Thyroid gland (tissue), 4 donors: ENCODE measurements at regions not wholly inside any gene's neighbourhood (a gene's known extent, or its start where the extent isn't known, plus 50 kb on each side); places are given as distances from the start of the nearest gene placed in this dataset.

ENCODE experiments used
- DNase-seq, 2 donors: peaks; one replicate each; pipeline ENCODE4 v3.0.0-alpha.2; 2019
- H3K27ac ChIP-seq, 3 donors: fragments of 200-600 bp; sonication (generic); 1 replicate in 2 of 3; 2 replicates in 1 of 3; pipeline ENCODE4 v1.5.1; 2016 to 2019; ENCODE audit warnings: mild to moderate bottlenecking in 1 of 3, moderate library complexity in 1 of 3
- H3K27me3 ChIP-seq: fragments of 200-600 bp; sonication (generic); one replicate; pipeline ENCODE4 v1.5.1; 2019
- H3K36me3 ChIP-seq, 2 donors: fragments of 200-600 bp; sonication (generic); one replicate each; pipeline ENCODE4 v1.5.1; 2016 to 2019
- H3K4me1 ChIP-seq, 2 donors: fragments of 200-600 bp; sonication (generic); one replicate each; pipeline ENCODE4 v1.5.1; 2017 to 2019
- H3K4me3 ChIP-seq, 3 donors: fragments of 200-600 bp; sonication (generic); replicated peaks in 1 of 3; 1 replicate in 2 of 3; 2 replicates in 1 of 3; pipeline ENCODE4 v1.5.1; 2016; ENCODE audit warnings: mild to moderate bottlenecking in 1 of 3
- H3K9me3 ChIP-seq: fragments of 200-600 bp; sonication (generic); one replicate; pipeline ENCODE4 v1.5.1; 2017
- CTCF ChIP-seq, 6 experiments: fragments of 200-600 bp in 3 of 6; fragments of 450-650 bp in 3 of 6; sonication (generic) in 3 of 6; IDR thresholded peaks; one replicate each; pipeline ENCODE4 v1.5.1; 2016 to 2019; ENCODE audit warnings: antibody characterized with exemption in 6 of 6, mild to moderate bottlenecking in 2 of 6, inconsistent platforms in 1 of 6, moderate library complexity in 1 of 6
- POLR2A ChIP-seq, 2 donors: fragments of 450-650 bp; IDR thresholded peaks; one replicate each; pipeline ENCODE4 v1.6.1; 2017; ENCODE audit warnings: antibody characterized with exemption in 2 of 2, mild to moderate bottlenecking in 2 of 2, moderate library complexity in 1 of 2
- WGBS, 2 donors: methylation state at CpG; one replicate each; pipeline ENCODE4 v1.1.5; 2017; 5-methylcytosine and 5-hydroxymethylcytosine counted together
- intact Hi-C: fragments of 100-400 bp; cut with DNase I; formaldehyde crosslinking; loops from one replicate; pipeline ENCODE4 v1.15.1; 2023

DNA sequence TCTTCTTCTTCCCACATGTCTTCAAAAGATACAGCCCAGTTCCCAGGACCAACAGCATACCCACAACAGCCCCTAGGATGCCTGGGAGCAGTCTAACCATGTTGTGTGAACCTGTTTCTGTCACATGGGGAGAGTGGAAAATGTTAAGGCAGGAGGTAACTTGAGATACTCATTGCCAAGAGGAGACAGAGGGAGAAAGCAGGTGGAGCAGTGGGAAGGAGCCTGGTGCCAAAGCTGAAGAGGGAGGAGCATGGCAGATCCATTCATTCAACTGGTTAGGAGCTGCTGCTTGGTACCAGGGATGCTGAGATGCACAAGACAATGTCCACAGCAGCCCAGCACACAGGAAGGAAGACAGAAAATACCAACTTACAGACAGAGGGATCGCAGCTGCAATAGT lies 149.8 kb upstream of the ETV3 start:
- 83 to 95% methylated on average over 1 of the region's 1 CpG for WGBS, 2 donors
- no peaks in the 10 kb centered on the region for H3K27me3 ChIP-seq

GRCh38 chr1:157287462-157287861 lies 149.3 kb upstream of the ETV3 start:
- TF ChIP-seq POLR2A (IDR thresholded peaks at IDR 0.05) = no peak
- intact Hi-C loops = no loop called here
- Histone ChIP-seq H3K4me3 (no peak overlapping the region), H3K4me1 (no peaks in the 10 kb centered on the region), H3K27ac (no peak overlapping the region), H3K9me3 (no peaks in the 10 kb centered on the region), H3K27me3 (no peaks in the 10 kb centered on the region), H3K36me3 (no peaks in the 10 kb centered on the region)
- WGBS, 2 donors = 79 to 96% methylated on average over 5 of the region's 5 CpGs
- no peak for DNase-seq

More for the DNA sequence above, 149.8 kb upstream of the ETV3 start:
- Histone ChIP-seq H3K27ac (no peak overlapping the region), H3K4me1 (no peaks in the 10 kb centered on the region), H3K9me3 (no peaks in the 10 kb centered on the region), H3K4me3 (no peak overlapping the region), H3K36me3 (no peaks in the 10 kb centered on the region)
- DNase-seq = no peak
- intact Hi-C loops = no loop called here
- no peak for TF ChIP-seq CTCF (IDR thresholded peaks at IDR 0.05)
- TF ChIP-seq POLR2A (IDR thresholded peaks at IDR 0.05) = no peak

DNA sequence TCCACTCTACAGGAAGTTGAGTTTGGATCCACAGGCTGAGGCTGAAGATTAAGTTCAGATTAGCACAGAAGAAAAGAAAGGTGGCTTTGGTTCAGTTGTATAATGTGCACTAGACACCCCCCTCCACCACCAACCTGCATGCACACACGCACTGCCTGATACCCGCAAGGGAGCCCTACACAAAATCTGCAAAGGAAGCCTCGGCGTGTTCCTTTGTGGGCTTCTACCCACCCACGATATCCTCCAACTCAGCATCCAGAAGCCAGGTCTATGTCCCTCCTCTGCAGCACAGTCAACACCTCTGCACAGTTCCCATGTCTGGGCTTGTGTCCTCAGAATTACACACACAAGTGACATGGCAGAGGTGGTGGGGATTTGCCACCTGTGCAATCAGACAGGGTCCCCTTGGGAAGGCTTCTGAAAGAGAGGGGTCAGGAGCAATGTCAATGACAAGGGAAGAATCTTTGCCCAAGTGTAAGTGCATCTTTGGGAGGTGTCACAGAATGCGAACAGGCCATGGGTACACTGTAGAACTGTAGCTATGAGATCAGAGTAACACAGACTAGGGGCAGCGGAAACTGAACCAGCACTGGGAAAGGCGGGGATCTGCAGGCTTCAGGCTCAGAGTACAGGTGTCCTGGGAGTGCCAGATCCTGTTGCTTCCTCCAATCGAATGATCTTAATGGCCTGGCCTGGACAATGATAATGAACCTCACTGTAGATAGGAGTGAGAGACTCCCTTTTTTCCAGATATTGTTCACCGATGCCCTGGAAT lies 148.6 kb upstream of the ETV3 start:
- no peak for DNase-seq
- no peaks in the 10 kb centered on the region for H3K27me3 ChIP-seq
- H3K36me3 ChIP-seq = no peaks in the 10 kb centered on the region
- no peaks in the 10 kb centered on the region for H3K4me1 ChIP-seq
- TF ChIP-seq CTCF (IDR thresholded peaks at IDR 0.05) (no peak), POLR2A (IDR thresholded peaks at IDR 0.05) (no peak)
- intact Hi-C loops = no loop called here
- H3K27ac ChIP-seq = no peak overlapping the region
- WGBS, 2 donors = 97 to 98% methylated on average over 10 of the region's 10 CpGs
- no peaks in the 10 kb centered on the region for H3K9me3 ChIP-seq
- H3K4me3 ChIP-seq = no peak overlapping the region

GRCh38 chr1:157286096-157286495 lies 147.9 kb upstream of the ETV3 start:
- DNase-seq = no peak
- intact Hi-C loops = no loop called here
- WGBS, 2 donors = 87 to 95% methylated on average over 2 of the region's 2 CpGs

DNA sequence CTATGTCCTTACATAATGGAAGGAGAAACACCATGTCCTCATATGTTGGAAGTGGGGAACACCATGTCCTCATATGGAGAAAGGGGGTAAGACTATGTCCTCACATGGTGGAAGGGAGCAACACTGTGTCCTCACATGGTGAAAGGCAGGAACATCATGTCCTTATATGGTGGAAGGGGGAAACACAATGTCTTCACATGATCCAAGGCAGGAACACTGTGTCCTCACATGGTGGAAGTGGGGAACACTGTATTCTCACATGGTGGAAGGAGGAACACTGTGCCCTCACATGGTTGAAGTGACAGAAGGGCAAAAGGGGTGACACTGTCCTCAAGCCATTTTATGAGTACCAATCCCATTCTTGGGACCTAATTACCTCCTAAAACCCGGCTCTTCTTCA lies 146.3 kb upstream of the ETV3 start:
- WGBS, 2 donors = 73 to 88% methylated on average over 1 of the region's 1 CpG
- no peak for TF ChIP-seq POLR2A (IDR thresholded peaks at IDR 0.05)
- TF ChIP-seq CTCF (IDR thresholded peaks at IDR 0.05) = no peak
- Histone ChIP-seq H3K9me3 (no peaks in the 10 kb centered on the region), H3K27me3 (no peaks in the 10 kb centered on the region), H3K27ac (no peak overlapping the region), H3K4me1 (no peaks in the 10 kb centered on the region), H3K36me3 (no peaks in the 10 kb centered on the region), H3K4me3 (no peak overlapping the region)
- no peak for DNase-seq
- intact Hi-C loops = no loop called here

More at GRCh38 chr1:157286096-157286495, 147.9 kb upstream of the ETV3 start:
- TF ChIP-seq POLR2A (IDR thresholded peaks at IDR 0.05) (no peak), CTCF (IDR thresholded peaks at IDR 0.05) (no peak)
- no peaks in the 10 kb centered on the region for H3K9me3 ChIP-seq
- H3K4me1 ChIP-seq = no peaks in the 10 kb centered on the region
- H3K27me3 ChIP-seq = no peaks in the 10 kb centered on the region
- no peak overlapping the region for H3K27ac ChIP-seq
- H3K36me3 ChIP-seq = no peaks in the 10 kb centered on the region
- H3K4me3 ChIP-seq = no peak overlapping the region
